ENCODE measurements at regions not wholly inside any gene's neighbourhood (a gene's known extent, or its start where the extent isn't known, plus 50 kb on each side); places are given as distances from the start of the nearest gene placed in this dataset.

- no peak for DNase-seq (ENCODE audit: low read depth)
Observed at GRCh38 chr5:168204165-168204564, 87.3 kb upstream of the WWC1 start.

DNA sequence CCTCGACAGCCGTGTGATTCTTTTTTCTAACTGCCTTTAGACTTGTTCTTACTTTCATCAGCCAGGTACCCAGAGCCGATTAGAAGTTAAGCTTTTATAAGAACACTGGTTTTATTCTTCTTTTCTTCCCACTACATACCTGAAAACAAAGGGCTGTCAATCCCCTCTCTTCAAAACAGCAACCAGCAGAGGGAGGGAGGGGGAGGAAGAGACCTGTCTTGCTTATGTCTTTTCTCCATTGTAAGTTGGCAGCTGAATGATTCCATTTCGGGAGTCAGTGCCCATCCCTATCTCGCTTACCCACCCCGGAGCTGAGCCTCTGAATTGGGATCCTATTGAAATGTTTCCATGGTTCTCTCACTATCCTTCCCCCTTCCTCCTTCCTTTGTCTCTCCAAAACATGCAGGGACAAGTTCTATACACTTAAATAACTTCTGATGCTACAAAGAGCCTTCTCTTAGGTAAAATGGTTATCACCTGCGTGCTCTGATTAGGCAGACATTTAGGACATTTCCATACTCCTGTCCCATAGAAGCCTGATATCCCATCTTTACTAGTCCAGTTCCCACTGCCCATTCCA, 83.9 kb upstream of the WWC1 start:
- DNase-seq (ENCODE audit: low read depth): no peak

- DNase-seq (ENCODE audit: low read depth): no peak
Observed at GRCh38 chr5:168209244-168209995, 82.0 kb upstream of the WWC1 start.

DNA sequence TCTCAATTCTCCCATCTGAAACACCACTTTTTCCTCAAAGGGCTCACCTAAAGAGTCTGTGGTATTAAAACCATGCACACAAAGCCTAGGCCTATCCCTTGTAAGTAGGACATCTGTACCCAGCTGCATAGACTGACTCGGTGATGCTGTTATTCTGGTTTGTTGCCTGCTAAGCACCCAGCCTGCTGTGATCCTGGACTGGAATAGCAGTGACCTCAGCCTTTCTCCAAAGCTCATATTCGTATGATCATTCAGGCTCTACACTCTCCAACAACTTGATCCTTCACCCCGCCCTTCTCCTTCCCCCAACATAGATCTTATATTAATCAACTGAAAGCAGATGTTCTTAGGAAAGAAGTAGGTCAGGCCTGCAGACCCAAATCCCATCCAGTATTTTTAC, 81.4 kb upstream of the WWC1 start:
- DNase-seq (ENCODE audit: low read depth): no peak

GRCh38 chr5:168211245-168211644, 80.2 kb upstream of the WWC1 start:
- no peak for DNase-seq (ENCODE audit: low read depth)

- DNase-seq (ENCODE audit: low read depth): no peak
Observed at GRCh38 chr5:168211936-168212335, 79.5 kb upstream of the WWC1 start.

DNA sequence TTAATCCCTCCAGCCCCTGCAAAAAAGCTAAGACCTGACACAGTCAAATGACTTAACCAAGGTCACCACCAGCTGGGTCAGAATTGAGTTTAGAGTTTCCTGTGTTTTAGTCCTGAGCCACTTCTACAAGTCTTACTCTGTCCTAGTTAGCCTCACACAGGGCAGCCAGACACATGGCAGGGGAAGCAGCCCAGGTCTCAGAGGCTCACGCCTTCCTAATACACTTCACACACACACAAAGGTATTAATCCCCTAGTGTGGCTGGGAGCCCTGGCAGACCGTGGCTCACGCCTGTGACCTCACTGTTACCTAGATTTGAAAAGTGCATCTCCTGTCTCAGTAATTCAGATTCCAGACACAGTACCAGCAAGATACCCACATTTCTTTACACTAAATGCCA, 77.4 kb upstream of the WWC1 start:
- no peak for DNase-seq (ENCODE audit: low read depth)

- no peak for DNase-seq (ENCODE audit: low read depth)
Observed at GRCh38 chr5:168214886-168215285, 76.6 kb upstream of the WWC1 start.

GRCh38 chr5:168215646-168216045, 75.8 kb upstream of the WWC1 start:
- no peak for DNase-seq (ENCODE audit: low read depth)

GRCh38 chr5:168216989-168217388, 74.5 kb upstream of the WWC1 start:
- DNase-seq (ENCODE audit: low read depth): no peak

DNA sequence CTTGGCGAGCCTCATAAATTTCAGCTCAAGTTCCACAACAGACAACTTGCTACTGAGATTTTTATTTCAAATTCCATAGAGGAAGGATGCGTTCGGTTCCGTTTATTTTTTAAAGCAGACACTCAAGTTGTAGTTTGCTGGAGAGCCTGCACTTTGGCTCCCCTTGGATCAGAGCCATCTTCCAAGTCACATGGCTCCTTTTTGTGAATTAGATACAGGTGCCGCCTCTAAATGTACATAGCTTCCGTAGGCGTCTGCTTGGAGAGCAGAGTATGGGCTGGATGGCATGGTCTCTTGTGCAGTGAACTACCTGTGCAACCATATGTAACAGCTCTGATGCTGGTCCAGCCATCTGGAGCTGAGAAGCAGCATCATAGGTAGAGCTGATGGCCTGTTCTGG, 73.9 kb upstream of the WWC1 start:
- no peak for DNase-seq (ENCODE audit: low read depth)

GRCh38 chr5:168218746-168219145, 72.7 kb upstream of the WWC1 start:
- DNase-seq (ENCODE audit: low read depth): no peak

DNA sequence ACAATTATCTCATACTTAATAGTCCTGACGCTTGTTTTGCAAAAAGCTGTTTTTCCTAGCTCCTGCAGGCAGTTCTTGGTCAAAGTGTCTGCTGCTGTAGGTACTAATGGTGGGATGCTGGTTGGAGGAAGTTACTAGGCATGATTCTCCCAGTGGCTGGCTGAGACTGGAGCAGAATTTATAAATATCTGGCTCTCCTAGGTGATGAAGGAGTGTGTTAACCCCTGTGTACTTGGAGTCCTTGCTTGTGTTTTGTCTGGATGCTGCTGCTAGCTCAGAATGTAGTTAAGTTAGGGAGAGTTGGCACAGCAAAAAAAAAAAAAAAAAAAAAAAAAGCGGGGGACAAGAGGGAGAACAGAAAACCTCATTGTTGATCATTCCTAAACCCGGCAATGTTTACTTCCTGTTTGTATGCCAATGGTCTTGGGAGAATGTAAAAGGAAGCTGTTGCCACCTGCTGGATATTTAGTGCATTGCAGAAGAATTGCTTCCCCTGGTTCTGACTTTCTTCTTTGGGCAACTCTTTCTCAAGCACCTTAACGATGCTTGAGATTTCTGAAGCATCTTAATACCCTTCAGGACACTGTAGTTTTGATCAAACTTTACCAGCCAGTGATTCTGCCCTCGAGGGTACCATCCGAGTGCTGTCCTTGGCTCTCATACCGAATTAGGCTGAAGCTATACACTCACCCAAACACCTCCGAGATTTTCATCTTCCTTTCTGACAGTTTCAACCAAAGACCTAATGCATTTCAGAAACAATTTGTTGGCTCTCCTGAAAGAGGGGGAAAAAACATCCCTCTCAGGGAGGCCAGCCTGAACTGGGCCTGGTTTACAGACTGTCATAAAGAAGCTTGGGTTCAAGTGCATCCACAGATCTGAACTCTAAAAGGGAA, 71.7 kb upstream of the WWC1 start:
- peak; percentile 44 for DNase-seq (ENCODE audit: low read depth)

DNA sequence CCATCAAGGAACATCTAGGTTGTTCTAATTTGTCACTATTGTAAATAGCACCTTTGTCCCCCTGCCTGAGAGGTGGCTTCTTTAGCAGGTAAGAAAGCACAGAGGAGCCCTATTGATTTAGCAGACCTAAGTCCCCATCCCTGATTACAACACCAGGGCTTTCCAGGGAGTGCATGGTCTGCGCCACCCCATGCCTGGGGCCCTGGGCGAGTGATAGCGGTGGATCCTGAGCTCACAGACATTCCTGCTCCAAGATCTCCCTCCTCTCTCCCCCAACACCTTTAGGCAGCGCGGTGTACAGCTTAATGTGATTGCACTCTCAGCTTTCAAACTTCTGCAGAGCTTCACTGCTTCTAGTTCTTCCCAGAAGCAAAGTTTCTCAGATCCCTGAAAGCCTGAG, 67.4 kb upstream of the WWC1 start:
- no peak for DNase-seq (ENCODE audit: low read depth)

DNA sequence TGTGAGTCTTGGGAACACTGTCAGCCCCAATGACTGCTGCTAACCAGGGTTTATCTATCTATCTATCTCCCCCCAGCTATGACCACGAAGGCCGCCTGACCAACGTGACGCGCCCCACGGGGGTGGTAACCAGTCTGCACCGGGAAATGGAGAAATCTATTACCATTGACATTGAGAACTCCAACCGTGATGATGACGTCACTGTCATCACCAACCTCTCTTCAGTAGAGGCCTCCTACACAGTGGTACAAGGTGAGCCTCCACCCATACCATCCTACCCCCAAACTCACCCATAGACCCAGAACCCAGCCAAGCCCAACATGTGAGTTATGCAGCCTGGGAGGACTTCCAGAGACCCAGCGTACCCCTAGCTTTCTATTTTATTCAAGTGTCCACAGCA, 65.4 kb upstream of the WWC1 start:
- no peak for DNase-seq (ENCODE audit: low read depth)

- no peak for DNase-seq (ENCODE audit: low read depth)
Observed at GRCh38 chr5:168227001-168227400, 64.4 kb upstream of the WWC1 start.

GRCh38 chr5:168227973-168228615, 63.4 kb upstream of the WWC1 start:
- no peak for DNase-seq (ENCODE audit: low read depth)

GRCh38 chr5:168228668-168229067, 62.8 kb upstream of the WWC1 start:
- DNase-seq (ENCODE audit: low read depth): no peak

GRCh38 chr5:168234133-168234532, 57.3 kb upstream of the WWC1 start:
- no peak for DNase-seq (ENCODE audit: low read depth)

DNA sequence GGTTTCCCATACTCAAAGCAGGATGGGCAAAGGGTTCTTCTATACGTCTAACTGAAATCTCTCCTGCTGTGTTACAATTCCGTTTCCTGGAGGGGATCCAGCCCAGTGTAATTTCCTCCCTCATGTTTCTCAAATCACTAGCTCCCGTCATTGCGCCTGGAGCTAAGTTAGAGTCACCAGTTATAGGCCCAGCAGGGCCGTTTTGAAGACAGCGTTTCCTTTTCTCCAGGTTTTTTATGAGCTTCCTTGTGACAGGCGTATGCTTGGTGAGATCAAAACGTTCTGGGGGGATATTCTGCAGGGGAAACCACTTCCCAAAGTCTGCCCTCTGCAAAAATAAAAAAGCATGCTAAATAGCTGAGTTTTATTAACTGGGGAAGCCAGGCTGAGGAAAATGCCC, 53.0 kb upstream of the WWC1 start:
- no peak for DNase-seq (ENCODE audit: low read depth)

GRCh38 chr5:168239325-168239724, 52.1 kb upstream of the WWC1 start:
- DNase-seq (ENCODE audit: low read depth): no peak
